ENCODE measurements at regions not wholly inside any gene's neighbourhood (a gene's known extent, or its start where the extent isn't known, plus 50 kb on each side); places are given as distances from the start of the nearest gene placed in this dataset.
A peak's percentile ranks its signal among the peaks of the same experiment; 100 is the strongest.
"Not testable (repeated sequence)": the region's sequence is repeated elsewhere in the genome, so short reads cannot be mapped to it uniquely, and the experiment has no call there.

GRCh38 chr1:203559523-203559922 lies 65.6 kb downstream of the OPTC start:
- DNase-seq: peak; percentile 74

- not testable (repeated sequence) for DNase-seq
Observed at GRCh38 chr1:203561761-203562160, 64.9 kb upstream of the ATP2B4 start.

- peak; percentile 37 for DNase-seq
Observed at GRCh38 chr1:203563291-203563690, 63.3 kb upstream of the ATP2B4 start.

- peak; percentile 41 for DNase-seq
Observed at GRCh38 chr1:203564024-203564423, 62.6 kb upstream of the ATP2B4 start.

GRCh38 chr1:203565049-203565448 lies 61.6 kb upstream of the ATP2B4 start:
- no peak for DNase-seq

GRCh38 chr1:203565981-203566380 lies 60.7 kb upstream of the ATP2B4 start:
- no peak for DNase-seq

GRCh38 chr1:203566966-203567365 lies 59.7 kb upstream of the ATP2B4 start:
- DNase-seq: not testable (repeated sequence)

- DNase-seq: no peak
Observed at GRCh38 chr1:203567596-203567995, 59.0 kb upstream of the ATP2B4 start.

GRCh38 chr1:203569490-203570318 lies 56.9 kb upstream of the ATP2B4 start:
- DNase-seq: peak; percentile 71

- DNase-seq: no peak
Observed at GRCh38 chr1:203570805-203571204, 55.8 kb upstream of the ATP2B4 start.

- no peak for DNase-seq
Observed at GRCh38 chr1:203571661-203572060, 55.0 kb upstream of the ATP2B4 start.

- DNase-seq: no peak
Observed at GRCh38 chr1:203572134-203572625, 54.5 kb upstream of the ATP2B4 start.

- DNase-seq: no peak
Observed at GRCh38 chr1:203573730-203574129, 52.9 kb upstream of the ATP2B4 start.
